Activated CD4-positive, alpha-beta T cell treated with anti-CD3 and anti-CD28 coated beads, Interleukin-2, amount 10 ng/mL, durations not matched to agents 24 days and 14 days (primary cell): ENCODE measurements at regions not wholly inside any gene's neighbourhood (a gene's known extent, or its start where the extent isn't known, plus 50 kb on each side); places are given as distances from the start of the nearest gene placed in this dataset.

Experiments
- DNase-seq: peaks from one replicate; pipeline ENCODE4 v3.0.0; 2022
- H3K27ac Mint-ChIP-seq: one replicate; pipeline ENCODE4 v1.8.0; 2022; ENCODE audit warnings: mild to moderate bottlenecking, mixed read lengths
- H3K27me3 Mint-ChIP-seq: one replicate; pipeline ENCODE4 v1.8.0; 2022; ENCODE audit warnings: mixed read lengths
- H3K36me3 Mint-ChIP-seq: one replicate; pipeline ENCODE4 v1.8.0; 2022; ENCODE audit warnings: low read depth, mild to moderate bottlenecking, mixed read lengths
- H3K4me1 Mint-ChIP-seq: one replicate; pipeline ENCODE4 v1.8.0; 2021; ENCODE audit warnings: mixed read lengths
- H3K4me3 Mint-ChIP-seq: one replicate; pipeline ENCODE4 v1.8.0; 2022; ENCODE audit warnings: mild to moderate bottlenecking, moderate library complexity, mixed read lengths
- H3K9me3 Mint-ChIP-seq: one replicate; pipeline ENCODE4 v1.8.0; 2021; ENCODE audit warnings: mixed read lengths
- intact Hi-C: fragments of 100-400 bp; cut with micrococcal nuclease; formaldehyde crosslinking; loops from one replicate; pipeline ENCODE4 v1.15.1; 2023

DNA sequence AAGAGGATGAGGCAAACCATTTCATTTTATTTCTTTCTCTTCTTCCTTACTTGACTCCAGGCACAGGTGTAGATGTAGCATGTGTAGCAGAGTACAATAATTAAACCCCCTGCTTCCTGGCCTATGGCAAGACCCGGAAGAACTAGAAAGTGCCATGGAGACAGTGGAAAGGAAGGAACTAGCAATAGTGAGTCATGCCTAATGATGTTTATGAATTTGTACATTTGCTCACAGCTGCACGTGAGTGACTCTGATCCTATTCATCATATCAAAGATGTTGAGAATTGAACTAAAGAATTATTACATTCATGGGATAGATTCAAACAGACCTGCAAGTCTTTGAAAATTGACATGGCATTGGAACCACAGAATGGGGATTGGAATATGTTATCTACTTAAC, 2233.9 kb upstream of the TENM3 start:
- Mint-ChIP-seq H3K4me3 (no peak overlapping the region), H3K9me3 (no peaks in the 10 kb centered on the region), H3K27me3 (no peaks in the 10 kb centered on the region), H3K4me1 (no peaks in the 10 kb centered on the region), H3K27ac (no peak overlapping the region), H3K36me3 (no peaks in the 10 kb centered on the region)
- DNase-seq: no peak
- intact Hi-C loops: no loop called here

DNA sequence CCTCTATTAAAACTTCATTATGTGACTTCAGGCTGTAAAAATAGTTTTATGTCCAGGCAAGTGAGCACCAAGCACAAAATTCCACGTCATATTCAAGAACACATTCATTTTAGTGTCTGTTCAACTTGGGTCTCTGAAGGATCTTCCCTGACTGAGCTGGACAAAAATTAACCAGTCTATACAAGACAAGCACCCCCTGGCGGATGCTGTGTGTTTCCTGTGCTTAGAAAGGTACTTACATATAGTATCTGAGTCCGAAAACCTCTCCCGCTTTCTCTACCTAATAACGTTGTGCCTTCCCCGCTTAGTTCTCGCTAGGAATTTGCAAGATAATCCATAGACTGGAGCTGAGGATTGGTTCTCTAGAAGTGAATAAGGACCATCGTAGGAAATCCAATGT, 2214.5 kb upstream of the TENM3 start:
- intact Hi-C loops: no loop called here
- no peak for DNase-seq
- H3K36me3 Mint-ChIP-seq: no peaks in the 10 kb centered on the region

DNA sequence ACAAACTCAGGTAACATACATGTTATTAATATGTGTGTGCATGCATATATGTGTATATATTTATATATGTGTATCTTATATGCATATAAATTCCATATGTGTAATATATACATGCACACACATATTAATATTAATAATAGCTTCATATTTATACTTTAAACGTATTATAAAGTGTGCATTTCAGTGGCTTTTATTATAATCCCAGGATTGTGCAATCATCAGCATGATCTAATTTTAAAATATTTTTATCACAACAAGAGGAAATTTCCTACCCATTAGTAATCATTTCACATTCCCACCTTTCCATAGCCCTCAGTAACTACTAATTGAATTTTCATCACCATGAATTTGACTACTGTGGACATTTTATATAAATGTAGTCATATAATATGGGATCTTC, 2211.9 kb upstream of the TENM3 start:
- Mint-ChIP-seq H3K9me3 (no peaks in the 10 kb centered on the region), H3K4me1 (no peaks in the 10 kb centered on the region), H3K27ac (no peak overlapping the region), H3K36me3 (no peaks in the 10 kb centered on the region), H3K27me3 (no peaks in the 10 kb centered on the region), H3K4me3 (no peak overlapping the region)
- DNase-seq: no peak
- intact Hi-C loops: no loop called here

More for the DNA sequence above, 2214.5 kb upstream of the TENM3 start:
- no peak overlapping the region for H3K4me3 Mint-ChIP-seq
- H3K4me1 Mint-ChIP-seq: no peaks in the 10 kb centered on the region
- no peaks in the 10 kb centered on the region for H3K27me3 Mint-ChIP-seq
- no peak overlapping the region for H3K27ac Mint-ChIP-seq
- no peaks in the 10 kb centered on the region for H3K9me3 Mint-ChIP-seq

DNA sequence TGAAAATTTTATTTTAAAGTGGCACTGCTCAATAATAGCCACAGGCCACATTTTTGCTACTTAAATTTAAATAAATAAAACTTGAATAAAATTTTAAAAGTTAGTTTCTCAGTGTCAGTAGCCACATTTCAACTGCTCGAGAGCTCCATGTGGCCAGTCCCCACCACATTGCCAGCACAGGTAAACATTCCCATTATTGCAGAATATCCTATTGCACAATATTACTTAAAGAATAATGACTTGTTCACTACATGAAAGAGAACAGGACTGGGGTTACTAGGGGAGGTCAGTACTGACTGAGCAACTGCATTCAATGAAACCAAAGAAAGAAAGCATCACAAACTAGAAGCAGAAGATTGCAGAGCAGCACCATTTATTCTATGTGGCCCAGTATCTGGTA, 2201.6 kb upstream of the TENM3 start:
- intact Hi-C loops: no loop called here

DNA sequence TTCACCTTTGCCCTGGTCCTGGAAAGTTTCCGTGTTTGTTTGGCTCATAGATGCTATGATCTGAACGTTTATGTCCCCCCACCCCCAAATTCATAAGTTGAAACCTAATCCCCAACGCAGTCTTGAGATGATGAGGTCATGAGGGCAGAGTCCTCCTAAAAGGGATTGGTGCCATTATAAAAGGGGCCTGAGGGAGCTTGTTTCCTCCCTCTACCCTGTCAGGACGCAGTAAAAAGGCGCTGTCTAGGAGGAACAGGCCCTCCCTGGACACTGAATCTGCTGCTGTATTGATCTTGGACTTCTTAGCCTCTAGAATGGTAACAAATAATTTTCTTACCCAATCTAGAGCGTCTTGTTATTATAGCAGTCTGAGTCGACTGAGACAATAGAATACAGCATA, 2190.6 kb upstream of the TENM3 start:
- intact Hi-C loops: no loop called here
- DNase-seq: no peak
- Mint-ChIP-seq H3K9me3 (peaks cover 4% of the 10 kb centered on the region), H3K27ac (no peak overlapping the region), H3K4me3 (no peak overlapping the region), H3K36me3 (no peaks in the 10 kb centered on the region), H3K4me1 (peaks cover 3% of the 10 kb centered on the region), H3K27me3 (peaks cover 22% of the 10 kb centered on the region)

More for the DNA sequence above, 2201.6 kb upstream of the TENM3 start:
- Mint-ChIP-seq H3K9me3 (peaks cover 4% of the 10 kb centered on the region), H3K27me3 (no peaks in the 10 kb centered on the region), H3K27ac (no peak overlapping the region), H3K36me3 (no peaks in the 10 kb centered on the region), H3K4me3 (no peak overlapping the region), H3K4me1 (no peaks in the 10 kb centered on the region)
- no peak for DNase-seq

DNA sequence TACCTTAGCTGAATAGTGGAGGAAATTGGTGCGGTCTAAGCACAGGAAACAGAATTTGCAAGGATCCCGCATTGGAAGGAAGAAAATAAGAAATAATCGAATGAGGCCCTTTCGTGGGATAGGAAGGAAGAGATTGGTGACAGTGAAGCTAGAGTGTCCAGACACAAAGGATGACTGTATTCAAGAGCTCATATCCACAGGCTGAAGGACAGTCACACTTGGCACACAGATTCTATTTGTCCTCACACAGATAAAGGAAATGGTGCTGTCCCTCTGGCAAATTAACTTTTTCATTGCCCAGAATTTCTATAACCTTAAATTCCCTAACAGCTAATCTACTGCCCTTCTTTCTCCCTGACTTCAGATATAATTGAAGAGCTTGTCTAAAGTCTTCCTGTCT, 2188.9 kb upstream of the TENM3 start:
- Mint-ChIP-seq H3K27me3 (peaks cover 25% of the 10 kb centered on the region), H3K9me3 (peaks cover 4% of the 10 kb centered on the region), H3K36me3 (no peaks in the 10 kb centered on the region), H3K4me3 (no peak overlapping the region), H3K27ac (no peak overlapping the region), H3K4me1 (peaks cover 5% of the 10 kb centered on the region)
- DNase-seq: no peak
- intact Hi-C loops: no loop called here

DNA sequence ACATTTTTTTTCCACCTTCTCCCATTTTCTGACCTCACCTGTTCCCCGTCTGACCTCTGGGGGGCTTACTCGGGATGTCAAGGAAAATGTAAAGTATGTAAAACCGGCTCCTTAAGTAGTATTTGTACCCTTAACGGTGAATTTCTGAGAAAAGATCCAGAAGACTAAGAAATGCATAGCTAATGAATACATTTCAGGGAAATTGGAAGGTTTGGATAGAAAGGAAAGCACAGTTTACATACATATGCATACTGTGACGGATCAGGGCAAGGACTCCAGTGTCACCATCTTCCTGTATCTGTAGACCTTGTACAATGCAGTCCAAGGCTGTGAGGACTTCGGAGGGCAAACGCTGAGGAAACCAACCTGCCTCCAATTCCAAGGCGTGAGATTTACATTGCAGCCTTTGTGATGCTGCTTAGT, 2185.9 kb upstream of the TENM3 start:
- Mint-ChIP-seq H3K9me3 (peaks cover 4% of the 10 kb centered on the region), H3K27me3 (peaks cover 41% of the 10 kb centered on the region), H3K27ac (no peak overlapping the region), H3K36me3 (no peaks in the 10 kb centered on the region), H3K4me1 (peaks cover 9% of the 10 kb centered on the region), H3K4me3 (peak overlapping the region; percentile 51)
- intact Hi-C loops: no loop called here
- no peak for DNase-seq

DNA sequence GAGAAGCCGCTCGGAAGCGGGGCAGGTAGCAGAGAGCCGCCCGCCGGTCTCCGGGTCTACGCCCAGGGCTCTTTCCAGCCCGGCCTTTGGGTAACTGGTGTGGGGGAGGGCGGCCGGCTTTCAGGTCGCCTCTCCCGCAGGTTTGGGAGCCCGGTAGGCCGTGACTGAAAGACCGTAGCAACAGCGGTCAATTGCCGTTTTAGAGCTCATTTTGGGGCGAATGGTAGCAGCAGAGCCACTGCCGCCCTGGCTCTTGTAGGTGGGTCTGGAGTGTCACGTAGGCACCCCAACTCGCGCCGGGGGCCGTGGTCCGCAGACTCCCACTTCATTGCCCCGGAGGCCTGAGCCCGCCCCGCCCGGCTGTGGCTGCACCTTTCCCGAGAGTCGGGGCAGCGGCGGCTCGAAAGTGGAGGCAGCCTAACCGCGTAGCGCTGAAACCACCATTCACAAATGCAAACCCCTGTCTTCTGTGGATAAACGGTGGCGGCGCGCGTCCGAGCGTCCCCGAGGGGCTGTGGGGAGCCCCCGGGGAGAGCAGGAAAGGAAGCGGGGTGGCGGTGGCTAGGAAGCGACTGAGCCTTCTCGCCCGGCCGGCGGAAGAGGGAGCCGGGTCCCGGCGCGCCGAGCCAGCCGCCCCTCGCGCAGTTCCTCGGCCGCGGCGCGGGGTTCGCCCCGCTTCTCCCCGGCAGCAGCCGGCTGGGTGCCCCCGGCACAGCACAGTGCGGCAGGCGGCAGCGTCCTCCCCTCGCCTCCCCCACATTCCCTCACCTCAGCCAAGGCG, 2185.1 kb upstream of the TENM3 start:
- peak; percentile 60 for DNase-seq
- H3K4me1 Mint-ChIP-seq: peaks cover 9% of the 10 kb centered on the region
- peaks cover 4% of the 10 kb centered on the region for H3K9me3 Mint-ChIP-seq
- intact Hi-C loops: no loop called here
- peak overlapping the region; percentile 45 for H3K4me3 Mint-ChIP-seq
- H3K27ac Mint-ChIP-seq: no peak overlapping the region
- H3K27me3 Mint-ChIP-seq: peaks cover 43% of the 10 kb centered on the region
- no peaks in the 10 kb centered on the region for H3K36me3 Mint-ChIP-seq

DNA sequence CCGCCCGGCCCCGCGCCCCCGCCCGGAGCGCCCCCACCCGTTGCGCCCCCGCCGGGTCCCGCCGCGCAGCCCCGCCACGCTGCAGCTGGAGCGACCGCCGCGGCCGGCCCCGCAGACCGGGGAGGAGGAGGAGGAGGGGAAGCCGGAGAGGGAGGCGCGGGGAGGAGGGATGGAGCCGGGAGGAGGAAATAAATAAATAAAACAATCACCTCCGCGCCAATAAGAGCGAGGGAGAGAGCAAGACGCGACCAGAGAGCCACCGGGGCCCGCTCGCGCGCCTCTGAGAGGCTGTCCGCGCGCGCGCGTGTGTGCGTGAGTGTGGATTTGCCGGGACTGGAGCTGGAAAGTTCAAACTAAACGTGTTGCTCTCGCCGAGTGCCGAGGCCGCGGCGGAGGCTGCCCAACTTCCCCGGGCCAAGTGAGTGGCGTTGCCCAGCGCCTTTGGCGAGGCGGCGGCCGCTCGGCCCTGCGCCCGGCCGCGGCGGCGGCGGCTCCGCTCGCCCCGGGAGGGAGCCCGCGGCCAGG, 2184.4 kb upstream of the TENM3 start:
- peak; percentile 56 for DNase-seq
- H3K27me3 Mint-ChIP-seq: peaks cover 43% of the 10 kb centered on the region
- H3K9me3 Mint-ChIP-seq: peaks cover 4% of the 10 kb centered on the region
- H3K27ac Mint-ChIP-seq: no peak overlapping the region
- H3K4me1 Mint-ChIP-seq: peaks cover 9% of the 10 kb centered on the region
- peak overlapping the region; percentile 63 for H3K4me3 Mint-ChIP-seq
- no peaks in the 10 kb centered on the region for H3K36me3 Mint-ChIP-seq
- intact Hi-C loops: no loop called here

DNA sequence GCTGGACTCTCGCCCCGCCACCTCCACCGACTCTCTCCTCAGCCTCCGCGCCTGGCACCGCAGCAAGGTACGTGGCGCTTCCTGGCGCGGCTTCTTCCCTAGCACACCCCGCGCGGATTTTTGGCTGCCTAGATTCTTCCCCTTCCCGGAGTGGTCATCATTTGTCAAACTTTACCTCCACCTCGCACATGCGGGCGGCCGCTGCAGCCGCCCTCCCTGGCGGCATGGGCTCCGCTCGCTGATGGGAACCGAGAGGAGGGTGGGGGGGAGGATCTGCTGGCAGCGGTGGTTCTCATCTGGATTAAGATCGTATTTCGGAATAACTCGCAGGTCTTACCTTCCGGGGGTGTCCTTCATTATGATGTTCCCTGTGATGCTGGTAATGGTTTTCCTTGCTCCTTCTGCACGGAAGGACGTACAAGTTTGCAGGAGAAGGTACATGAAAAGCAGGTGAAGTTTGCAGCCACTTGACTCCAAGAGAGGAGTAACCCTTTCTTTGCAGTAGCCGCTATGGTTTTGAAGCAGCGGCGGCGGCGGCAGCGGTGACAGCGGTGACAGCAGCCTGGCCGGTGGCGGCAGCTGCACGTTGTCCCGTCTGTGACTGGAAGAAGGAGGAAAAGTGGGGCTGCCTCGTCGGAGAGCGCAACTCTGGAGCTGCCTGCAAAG, 2183.9 kb upstream of the TENM3 start:
- H3K4me1 Mint-ChIP-seq: peaks cover 9% of the 10 kb centered on the region
- intact Hi-C loops: no loop called here
- H3K9me3 Mint-ChIP-seq: peaks cover 4% of the 10 kb centered on the region
- H3K27ac Mint-ChIP-seq: no peak overlapping the region
- DNase-seq: peak; percentile 56
- H3K27me3 Mint-ChIP-seq: peaks cover 43% of the 10 kb centered on the region
- no peaks in the 10 kb centered on the region for H3K36me3 Mint-ChIP-seq
- H3K4me3 Mint-ChIP-seq: peak overlapping the region; percentile 63

DNA sequence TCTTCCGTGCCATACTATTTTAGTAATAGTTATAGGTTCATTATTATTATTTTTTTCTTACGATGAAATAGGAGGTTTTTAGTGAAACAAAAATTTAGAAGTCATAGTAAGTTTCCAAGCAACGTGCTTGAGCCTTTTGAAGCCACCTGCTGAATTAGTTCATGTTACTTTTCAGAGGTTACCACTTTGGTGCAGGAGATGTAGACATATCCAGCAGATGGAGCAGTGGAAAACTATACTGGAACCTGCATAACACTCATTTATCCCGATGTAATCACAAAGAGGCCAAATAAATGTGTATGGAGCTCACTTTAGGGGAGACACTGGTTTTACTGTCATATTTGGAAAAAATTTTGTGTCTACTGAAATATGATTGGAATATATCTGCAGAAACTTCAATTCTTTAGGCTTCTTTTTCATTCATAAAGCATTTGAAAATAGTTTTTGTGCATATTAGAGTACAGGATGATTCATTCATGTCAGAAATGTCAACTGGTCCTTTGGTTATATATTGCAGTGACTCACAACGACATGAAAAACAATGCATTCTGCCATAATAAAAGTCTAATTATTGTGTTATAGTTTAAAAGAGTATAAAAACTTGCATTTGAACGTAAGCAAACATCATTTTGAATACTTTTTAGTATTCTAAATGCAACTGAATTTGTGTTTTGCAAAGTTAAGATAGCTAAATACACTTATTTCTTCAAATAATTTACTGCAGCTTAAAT, 2182.9 kb upstream of the TENM3 start:
- H3K27ac Mint-ChIP-seq: no peak overlapping the region
- peaks cover 41% of the 10 kb centered on the region for H3K27me3 Mint-ChIP-seq
- H3K4me3 Mint-ChIP-seq: no peak overlapping the region
- intact Hi-C loops: no loop called here
- no peak for DNase-seq
- H3K4me1 Mint-ChIP-seq: peaks cover 9% of the 10 kb centered on the region
- H3K9me3 Mint-ChIP-seq: peaks cover 4% of the 10 kb centered on the region
- no peaks in the 10 kb centered on the region for H3K36me3 Mint-ChIP-seq

DNA sequence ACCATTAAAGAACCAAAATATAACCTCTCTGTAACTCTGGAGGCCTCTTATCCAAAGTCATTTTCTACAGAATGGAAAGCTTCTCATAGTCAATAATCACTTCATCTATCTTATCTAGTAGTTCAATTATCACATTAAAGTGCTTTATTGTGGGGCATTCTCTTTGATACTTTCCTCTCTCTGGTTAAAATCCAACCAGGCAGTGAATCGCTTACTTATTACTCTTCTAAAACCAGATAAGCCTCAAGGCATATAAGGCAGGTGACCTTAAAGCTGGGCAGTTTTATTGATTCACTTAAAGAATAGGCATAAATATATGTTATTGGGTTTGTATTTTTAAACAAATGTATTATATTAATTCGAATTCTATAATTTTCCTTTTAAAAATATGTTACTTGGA, 2162.1 kb upstream of the TENM3 start:
- DNase-seq: no peak
- intact Hi-C loops: no loop called here
- no peaks in the 10 kb centered on the region for H3K4me1 Mint-ChIP-seq
- H3K36me3 Mint-ChIP-seq: no peaks in the 10 kb centered on the region
- H3K9me3 Mint-ChIP-seq: no peaks in the 10 kb centered on the region
- no peak overlapping the region for H3K27ac Mint-ChIP-seq
- no peaks in the 10 kb centered on the region for H3K27me3 Mint-ChIP-seq
- no peak overlapping the region for H3K4me3 Mint-ChIP-seq

DNA sequence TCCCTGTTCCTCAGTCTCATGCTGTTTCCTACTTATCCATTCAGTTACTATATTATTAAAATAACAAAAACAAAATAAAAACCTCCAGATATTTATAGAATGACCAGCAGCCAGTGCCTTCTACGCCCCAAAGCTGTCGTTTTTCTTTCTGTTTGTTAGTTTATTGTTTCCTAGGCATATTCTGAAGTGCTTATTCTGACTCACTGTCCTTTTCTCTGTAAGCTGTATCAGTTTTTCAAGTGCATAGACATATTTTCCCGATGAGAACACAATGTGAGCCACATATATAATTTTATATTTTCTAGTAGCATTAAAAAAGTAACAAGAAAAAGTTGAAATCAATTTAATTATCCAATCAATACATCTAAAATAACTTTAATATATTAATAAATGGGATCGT, 2158.6 kb upstream of the TENM3 start:
- intact Hi-C loops: no loop called here
- Mint-ChIP-seq H3K4me1 (no peaks in the 10 kb centered on the region), H3K36me3 (no peaks in the 10 kb centered on the region), H3K27ac (no peak overlapping the region), H3K4me3 (no peak overlapping the region), H3K9me3 (no peaks in the 10 kb centered on the region), H3K27me3 (no peaks in the 10 kb centered on the region)
- no peak for DNase-seq
